ENCODE measurements at regions not wholly inside any gene's neighbourhood (a gene's known extent, or its start where the extent isn't known, plus 50 kb on each side); places are given as distances from the start of the nearest gene placed in this dataset.

DNA sequence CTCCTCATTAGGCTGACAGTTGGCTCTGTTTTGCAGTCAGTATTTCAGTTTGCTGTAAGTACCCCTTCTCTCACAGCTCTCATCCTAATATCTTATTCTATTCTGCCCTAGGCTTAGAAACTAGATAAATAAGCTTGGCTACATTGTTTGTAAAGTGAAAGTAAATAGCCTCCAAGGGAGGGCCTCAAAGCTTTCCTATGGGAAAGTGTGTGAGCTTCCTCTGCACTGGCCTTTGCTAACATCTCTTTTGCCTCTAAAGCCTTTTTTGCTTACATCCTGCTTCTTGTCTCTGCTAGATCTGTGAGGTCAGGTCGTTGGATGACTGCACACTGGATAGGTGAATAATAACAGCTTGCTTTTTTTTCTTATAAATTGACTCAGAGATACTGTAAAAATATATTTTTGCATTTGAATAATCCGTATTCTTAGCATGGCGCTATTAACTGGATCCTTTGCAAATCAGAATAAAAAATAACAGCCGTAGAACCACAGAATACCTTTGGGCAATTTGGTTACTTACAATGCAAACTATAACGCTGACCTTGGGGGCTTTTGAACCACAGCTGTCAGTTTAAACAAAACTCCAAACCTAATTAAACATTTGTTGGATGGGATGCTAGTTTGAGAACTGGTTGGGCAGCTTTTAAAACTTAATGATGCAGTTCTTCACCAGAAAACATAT, 55.1 kb downstream of the TTC6 start:
- Histone ChIP-seq H3K4me1 (ENCODE audit: control insufficient read depth in 1 of 2, insufficient read depth in 1 of 2, low read depth in 1 of 2, low read length in 1 of 2) (no peaks in the 10 kb centered on the region), H3K27me3 (no peaks in the 10 kb centered on the region), H3K9me3 (no peaks in the 10 kb centered on the region), H3K4me3 (ENCODE audit: low read depth in 1 of 2, low read length in 1 of 2) (no peak overlapping the region), H3K27ac (no peak overlapping the region), H3K36me3 (no peaks in the 10 kb centered on the region)
- TF ChIP-seq, protein P1, sequence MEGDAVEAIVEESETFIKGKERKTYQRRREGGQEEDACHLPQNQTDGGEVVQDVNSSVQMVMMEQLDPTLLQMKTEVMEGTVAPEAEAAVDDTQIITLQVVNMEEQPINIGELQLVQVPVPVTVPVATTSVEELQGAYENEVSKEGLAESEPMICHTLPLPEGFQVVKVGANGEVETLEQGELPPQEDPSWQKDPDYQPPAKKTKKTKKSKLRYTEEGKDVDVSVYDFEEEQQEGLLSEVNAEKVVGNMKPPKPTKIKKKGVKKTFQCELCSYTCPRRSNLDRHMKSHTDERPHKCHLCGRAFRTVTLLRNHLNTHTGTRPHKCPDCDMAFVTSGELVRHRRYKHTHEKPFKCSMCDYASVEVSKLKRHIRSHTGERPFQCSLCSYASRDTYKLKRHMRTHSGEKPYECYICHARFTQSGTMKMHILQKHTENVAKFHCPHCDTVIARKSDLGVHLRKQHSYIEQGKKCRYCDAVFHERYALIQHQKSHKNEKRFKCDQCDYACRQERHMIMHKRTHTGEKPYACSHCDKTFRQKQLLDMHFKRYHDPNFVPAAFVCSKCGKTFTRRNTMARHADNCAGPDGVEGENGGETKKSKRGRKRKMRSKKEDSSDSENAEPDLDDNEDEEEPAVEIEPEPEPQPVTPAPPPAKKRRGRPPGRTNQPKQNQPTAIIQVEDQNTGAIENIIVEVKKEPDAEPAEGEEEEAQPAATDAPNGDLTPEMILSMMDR (IDR thresholded peaks at IDR 0.05), result no peak

- TF ChIP-seq, protein P1 (IDR thresholded peaks at IDR 0.05), result no peak
- H3K4me3 ChIP-seq (ENCODE audit: low read depth in 1 of 2, low read length in 1 of 2), result no peak overlapping the region
- H3K4me1 ChIP-seq (ENCODE audit: control insufficient read depth in 1 of 2, insufficient read depth in 1 of 2, low read depth in 1 of 2, low read length in 1 of 2), result no peaks in the 10 kb centered on the region
Observed at GRCh38 chr14:37652042-37652441, 56.6 kb downstream of the TTC6 start.

DNA sequence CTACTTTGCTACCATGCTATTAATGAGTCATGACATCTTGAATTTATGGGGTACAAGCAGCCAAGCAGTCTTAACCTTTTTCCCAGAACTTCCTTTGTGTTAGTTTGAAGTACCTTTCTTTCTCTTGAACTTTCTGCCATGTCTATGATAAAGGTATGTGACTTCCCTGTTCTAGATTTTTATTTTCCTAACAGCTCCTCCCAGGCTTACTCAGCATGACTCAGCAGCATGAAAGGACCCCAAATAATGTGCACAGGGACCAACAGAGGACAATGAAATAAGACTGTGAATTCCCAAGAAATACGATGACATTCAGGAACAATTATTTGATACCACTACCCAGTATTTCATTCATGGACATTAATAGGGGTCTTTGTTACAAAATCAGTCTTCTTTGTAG, 60.0 kb downstream of the TTC6 start:
- no peak overlapping the region for H3K4me3 ChIP-seq (ENCODE audit: low read depth in 1 of 2, low read length in 1 of 2)
- TF ChIP-seq, protein P1 (IDR thresholded peaks at IDR 0.05), result no peak

More at GRCh38 chr14:37652042-37652441, 56.6 kb downstream of the TTC6 start:
- no peaks in the 10 kb centered on the region for H3K27me3 ChIP-seq
- no peaks in the 10 kb centered on the region for H3K36me3 ChIP-seq
- no peak overlapping the region for H3K27ac ChIP-seq
- no peaks in the 10 kb centered on the region for H3K9me3 ChIP-seq

GRCh38 chr14:37658156-37658555, 62.7 kb downstream of the TTC6 start:
- Histone ChIP-seq H3K4me3 (ENCODE audit: low read depth in 1 of 2, low read length in 1 of 2) (no peak overlapping the region), H3K9me3 (no peaks in the 10 kb centered on the region), H3K4me1 (ENCODE audit: control insufficient read depth in 1 of 2, insufficient read depth in 1 of 2, low read depth in 1 of 2, low read length in 1 of 2) (no peaks in the 10 kb centered on the region), H3K27me3 (no peaks in the 10 kb centered on the region), H3K27ac (no peak overlapping the region), H3K36me3 (no peaks in the 10 kb centered on the region)
- TF ChIP-seq, protein P1 (IDR thresholded peaks at IDR 0.05), result no peak

More for the DNA sequence above, 60.0 kb downstream of the TTC6 start:
- Histone ChIP-seq H3K27ac (no peak overlapping the region), H3K9me3 (no peaks in the 10 kb centered on the region), H3K36me3 (no peaks in the 10 kb centered on the region), H3K27me3 (no peaks in the 10 kb centered on the region), H3K4me1 (ENCODE audit: control insufficient read depth in 1 of 2, insufficient read depth in 1 of 2, low read depth in 1 of 2, low read length in 1 of 2) (no peaks in the 10 kb centered on the region)

- Histone ChIP-seq H3K36me3 (no peaks in the 10 kb centered on the region), H3K27ac (no peak overlapping the region), H3K27me3 (no peaks in the 10 kb centered on the region), H3K4me3 (ENCODE audit: low read depth in 1 of 2, low read length in 1 of 2) (no peak overlapping the region), H3K4me1 (ENCODE audit: control insufficient read depth in 1 of 2, insufficient read depth in 1 of 2, low read depth in 1 of 2, low read length in 1 of 2) (no peaks in the 10 kb centered on the region), H3K9me3 (no peaks in the 10 kb centered on the region)
- TF ChIP-seq, protein P1 (IDR thresholded peaks at IDR 0.05), result no peak
Observed at GRCh38 chr14:37663498-37663897, 68.1 kb downstream of the TTC6 start.
